Left ventricle myocardium superior (tissue), 1 donor: ENCODE measurements at regions not wholly inside any gene's neighbourhood (a gene's known extent, or its start where the extent isn't known, plus 50 kb on each side); places are given as distances from the start of the nearest gene placed in this dataset.

Source experiments
- ATAC-seq: fragments of 200-7000 bp; cut with Tn5 transposase; one replicate; pipeline ENCODE4 v1.9.1; 2020; ENCODE audit warnings: mild to moderate bottlenecking, moderate library complexity
- DNase-seq: peaks from one replicate; pipeline ENCODE4 v3.0.0-alpha.2; 2020
- intact Hi-C: fragments of 100-400 bp; cut with micrococcal nuclease; formaldehyde crosslinking; loops from one replicate; pipeline ENCODE4 v1.11.0; 2022
- donor health status: DM: no; HTN: yes; CAD: no; lungs with severe emphysema.

DNA sequence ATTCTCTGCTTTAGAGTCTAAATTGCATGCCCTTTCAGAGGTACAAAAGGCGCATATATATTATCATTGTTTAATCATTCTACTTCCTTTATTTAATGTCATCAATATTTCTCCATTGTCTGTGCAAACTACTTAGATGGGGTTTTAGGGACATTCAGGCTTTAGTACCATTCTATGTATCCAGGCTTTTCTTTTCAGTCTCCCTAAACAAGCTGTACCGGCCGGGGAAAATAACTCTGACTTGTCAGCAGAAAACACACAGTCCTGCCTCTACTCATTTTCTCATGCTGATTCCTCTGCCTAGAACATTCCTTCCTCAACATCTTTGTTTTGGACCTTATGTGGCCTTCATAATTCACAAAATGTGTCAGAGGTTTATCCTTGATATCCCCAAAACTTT lies 392.1 kb upstream of the DAB2 start:
- intact Hi-C loops = no loop called here
- DNase-seq (no peak), ATAC-seq (no peak)

DNA sequence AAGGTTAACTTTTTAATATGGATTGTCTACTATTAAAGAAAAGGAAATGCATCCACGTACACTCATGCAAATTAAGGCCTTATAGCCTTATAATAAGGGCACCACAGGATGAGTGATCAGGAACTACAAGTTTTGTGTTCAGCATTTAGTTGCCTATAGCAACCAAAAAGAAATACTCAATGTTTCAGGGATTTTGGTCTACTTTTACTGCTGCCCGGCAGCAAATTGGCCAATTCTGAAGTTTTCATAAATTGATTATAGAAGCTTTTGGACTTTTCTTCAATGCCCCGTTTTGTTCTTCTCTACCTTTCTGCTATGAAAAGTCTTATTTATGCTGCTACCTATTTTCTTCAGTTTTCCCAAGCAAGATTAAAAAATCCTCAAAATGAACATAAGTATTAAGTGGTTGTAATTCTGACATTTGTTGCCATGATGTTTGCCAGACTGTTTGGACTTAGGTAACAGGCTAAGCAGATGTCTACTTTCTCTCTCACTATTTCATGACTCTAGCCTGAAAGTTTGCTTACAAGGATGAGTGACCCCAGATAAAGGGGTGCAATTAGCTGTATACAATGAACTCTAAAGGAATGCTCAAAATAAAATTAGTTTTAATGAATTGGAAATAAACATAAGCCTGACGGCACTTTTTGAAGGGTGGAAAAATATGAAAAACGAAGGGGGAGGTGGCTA lies 391.5 kb upstream of the DAB2 start:
- no peak for DNase-seq
- intact Hi-C loops = no loop called here
- ATAC-seq = no peak

DNA sequence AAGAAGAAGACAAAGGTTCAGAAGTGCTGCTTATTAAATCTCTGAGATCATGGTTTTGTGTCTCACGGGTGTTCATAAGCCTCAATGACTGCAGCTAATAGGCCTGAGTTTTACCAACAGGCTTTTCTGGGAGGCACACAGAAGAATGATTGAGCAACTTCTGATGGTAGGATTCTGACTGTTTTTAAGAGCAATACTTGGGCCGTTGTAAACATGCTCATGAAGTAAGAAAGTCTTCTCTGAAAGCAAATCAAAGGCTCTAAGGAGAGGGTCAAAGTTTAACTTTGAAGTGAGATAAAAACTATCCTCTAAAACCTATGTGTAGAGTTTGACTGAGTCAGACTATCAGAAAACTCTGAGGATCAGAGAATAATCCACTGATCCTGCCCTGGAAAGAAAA lies 390.9 kb upstream of the DAB2 start:
- intact Hi-C loops = no loop called here
- no peak for DNase-seq
- ATAC-seq = no peak

DNA sequence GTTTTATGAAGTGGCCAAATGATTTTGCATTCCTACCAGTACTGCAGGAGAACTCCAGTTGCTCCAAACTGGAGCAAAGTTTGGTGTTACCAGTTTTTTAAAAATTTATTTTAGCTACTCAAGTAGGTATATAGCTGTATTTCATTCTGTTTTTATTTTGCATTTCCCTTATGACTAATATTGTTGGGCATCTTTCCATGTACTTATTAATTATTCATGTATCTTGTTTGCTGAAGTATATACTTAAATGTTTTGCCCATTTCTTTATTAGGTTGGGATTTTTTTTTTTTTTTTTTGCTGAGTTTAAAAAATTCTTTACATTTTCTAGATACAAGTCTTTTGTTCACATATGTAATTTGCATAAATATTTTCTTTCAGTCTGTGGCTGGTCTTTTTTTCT lies 386.6 kb upstream of the DAB2 start:
- intact Hi-C loops = no loop called here
- no peak for ATAC-seq
- DNase-seq = no peak

DNA sequence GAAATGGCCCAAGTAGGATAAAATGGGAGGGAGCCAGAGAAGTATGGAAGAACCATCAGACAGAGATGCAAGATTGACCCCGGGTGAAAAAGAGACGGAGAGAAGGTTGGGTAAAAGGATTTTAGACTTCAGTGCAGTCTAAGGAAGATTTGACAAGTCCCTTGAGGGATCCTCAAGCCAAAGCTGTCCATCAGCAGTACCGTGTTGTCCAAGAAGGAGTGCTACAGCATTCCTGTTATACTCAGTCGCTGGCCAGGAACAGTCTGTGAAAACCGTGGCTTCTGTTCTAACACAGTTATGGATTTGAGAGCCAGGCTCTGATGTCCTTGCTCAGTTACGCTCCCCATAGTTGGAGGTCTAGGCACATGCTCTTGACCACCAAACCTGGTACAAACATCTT lies 383.9 kb upstream of the DAB2 start:
- intact Hi-C loops = no loop called here
- ATAC-seq (no peak), DNase-seq (no peak)

DNA sequence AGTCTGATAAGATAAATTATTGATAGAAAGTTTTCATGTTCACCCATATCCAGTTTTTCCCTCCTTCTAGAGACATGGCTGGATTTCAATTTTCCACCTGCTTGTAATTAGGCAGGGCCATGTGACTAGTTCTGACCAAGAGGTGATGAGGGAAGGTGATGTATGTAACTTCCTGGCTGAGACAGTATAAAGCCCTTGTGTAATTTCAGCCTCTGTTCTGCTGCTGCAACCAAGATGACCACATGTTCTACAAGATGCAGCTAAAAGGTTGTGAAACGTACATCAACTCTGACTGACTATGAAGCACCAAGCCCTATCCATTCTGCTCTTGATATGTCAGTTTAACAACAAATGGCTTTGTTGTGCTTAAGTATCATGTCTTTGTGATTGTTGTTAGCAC lies 376.5 kb upstream of the DAB2 start:
- DNase-seq = no peak
- ATAC-seq = no peak
- intact Hi-C loops = no loop called here

DNA sequence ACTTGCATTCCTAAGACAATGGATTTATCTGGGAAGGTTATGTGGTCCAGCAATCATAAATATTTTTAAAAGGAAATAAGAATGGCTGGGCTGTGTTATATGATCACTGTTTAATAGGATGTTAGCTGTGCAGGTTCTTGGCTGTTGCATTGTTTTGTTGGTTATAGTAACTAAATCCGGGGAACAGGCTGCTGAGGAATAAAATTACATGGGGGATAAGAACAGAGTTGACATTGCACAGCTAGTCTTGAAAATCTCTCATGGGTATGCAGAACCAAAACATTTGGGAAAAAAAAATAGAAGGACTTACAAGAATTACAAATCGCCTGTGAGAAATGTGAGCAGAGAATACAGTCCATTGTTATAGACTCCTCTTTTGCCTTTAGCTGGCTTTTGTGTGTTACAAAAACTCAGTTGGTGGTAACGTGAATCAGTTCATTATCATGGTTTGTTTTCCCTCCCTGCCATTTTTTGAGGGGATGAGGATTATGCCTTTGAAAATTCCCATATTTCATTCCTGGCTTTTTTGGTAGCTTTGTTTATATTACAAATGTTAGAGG lies 375.3 kb upstream of the DAB2 start:
- no peak for ATAC-seq
- no peak for DNase-seq
- intact Hi-C loops = no loop called here

DNA sequence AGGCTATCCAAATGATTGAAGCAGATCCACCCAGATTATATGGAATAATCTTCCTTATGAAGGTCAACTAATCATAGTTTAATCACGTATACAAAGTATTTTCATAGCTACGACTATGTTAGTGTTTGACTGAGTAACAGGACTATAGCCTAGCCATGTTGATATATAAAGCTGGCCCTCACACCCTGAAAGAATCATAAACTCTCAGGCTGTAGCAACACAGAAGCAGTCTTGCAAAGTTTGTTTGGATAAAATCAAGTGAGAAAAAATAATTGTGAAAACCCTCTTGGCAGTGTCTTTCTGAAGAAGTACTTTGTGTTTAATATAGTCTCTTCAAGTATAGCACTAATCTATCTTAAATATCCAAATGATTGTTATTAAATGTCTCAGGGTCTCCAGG lies 374.5 kb upstream of the DAB2 start:
- ATAC-seq = no peak
- no peak for DNase-seq
- intact Hi-C loops = no loop called here

DNA sequence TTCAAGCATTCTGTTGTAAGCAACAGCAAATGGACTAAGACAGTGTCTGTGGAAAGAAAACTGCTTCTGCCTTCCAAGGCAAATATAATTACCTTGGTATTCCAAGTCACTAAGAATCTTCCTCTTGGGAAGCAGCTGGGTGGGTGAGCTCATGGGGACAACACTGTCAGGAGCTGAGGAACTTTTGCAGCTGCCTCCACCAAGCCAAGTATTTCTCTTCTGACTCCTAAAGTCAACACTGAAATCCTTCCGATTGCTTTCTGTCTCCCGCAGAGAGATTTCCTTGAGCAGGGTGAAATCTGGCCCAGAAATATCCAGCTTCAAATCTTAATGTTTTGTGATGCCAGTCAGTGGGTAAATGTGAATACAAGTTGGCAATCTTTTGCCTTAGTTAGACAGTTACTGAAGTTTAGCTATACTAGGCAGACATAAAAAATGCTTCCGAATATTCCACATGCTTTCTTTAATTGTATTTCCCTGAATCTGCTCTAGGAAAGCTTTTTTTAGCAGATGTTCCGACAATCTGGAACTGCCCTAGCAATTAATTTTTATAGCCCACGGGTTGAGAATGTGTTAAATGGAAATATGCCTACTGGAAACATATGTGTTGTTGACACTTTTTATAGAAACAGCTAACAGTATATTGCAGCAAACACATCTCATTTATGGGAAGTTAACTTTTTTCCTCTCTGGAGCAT lies 369.9 kb upstream of the DAB2 start:
- DNase-seq (no peak), ATAC-seq (peak; percentile 70)
- intact Hi-C loops = no loop called here

DNA sequence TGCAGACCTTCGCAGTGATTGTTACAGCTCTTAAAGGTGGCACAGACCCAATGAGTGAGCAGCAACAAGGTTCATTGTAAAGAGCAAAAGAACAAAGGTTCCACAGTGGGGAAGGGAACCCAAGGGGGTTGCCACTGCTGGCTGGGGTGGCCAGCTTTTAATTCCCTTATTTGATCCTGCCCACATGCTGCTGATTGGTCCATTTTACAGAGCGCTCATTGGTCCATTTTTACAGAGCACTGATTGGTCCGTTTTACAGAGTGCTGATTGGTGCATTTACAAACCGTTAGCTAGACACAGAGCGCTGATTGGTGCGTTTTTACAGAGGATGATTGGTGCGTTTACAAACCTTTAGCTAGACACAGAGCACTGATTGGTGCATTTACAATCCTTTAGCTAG lies 360.6 kb upstream of the DAB2 start:
- ATAC-seq = no peak
- intact Hi-C loops = no loop called here
- no peak for DNase-seq

DNA sequence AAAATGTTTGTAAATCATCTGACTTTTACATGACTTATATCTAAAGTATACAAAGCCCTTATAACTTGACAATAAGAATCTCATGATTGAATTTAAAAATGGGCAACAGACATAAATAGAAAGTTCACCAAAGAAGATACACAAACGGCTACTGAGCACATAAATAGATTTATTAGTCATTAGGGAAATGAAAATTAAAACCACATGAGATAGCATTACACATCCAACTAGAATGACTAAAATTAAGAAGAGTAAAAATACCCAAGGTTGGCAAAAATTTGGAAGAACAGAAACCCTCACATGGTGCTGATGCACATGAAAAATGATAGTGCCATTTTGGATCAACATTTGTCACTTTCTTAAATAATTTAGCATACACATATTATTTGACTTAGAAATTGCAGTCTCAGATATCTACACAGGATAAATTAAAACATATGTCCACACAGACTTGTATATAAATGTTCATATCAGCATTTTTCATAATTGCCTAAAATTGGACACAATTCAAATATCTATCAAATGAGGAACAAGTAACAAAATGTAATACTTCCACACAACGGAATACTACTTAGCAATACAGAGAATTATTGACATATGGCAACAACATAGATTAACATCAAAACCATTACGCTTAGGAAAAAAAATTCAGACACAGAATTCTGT lies 359.1 kb upstream of the DAB2 start:
- intact Hi-C loops = no loop called here
- DNase-seq (no peak), ATAC-seq (no peak)

DNA sequence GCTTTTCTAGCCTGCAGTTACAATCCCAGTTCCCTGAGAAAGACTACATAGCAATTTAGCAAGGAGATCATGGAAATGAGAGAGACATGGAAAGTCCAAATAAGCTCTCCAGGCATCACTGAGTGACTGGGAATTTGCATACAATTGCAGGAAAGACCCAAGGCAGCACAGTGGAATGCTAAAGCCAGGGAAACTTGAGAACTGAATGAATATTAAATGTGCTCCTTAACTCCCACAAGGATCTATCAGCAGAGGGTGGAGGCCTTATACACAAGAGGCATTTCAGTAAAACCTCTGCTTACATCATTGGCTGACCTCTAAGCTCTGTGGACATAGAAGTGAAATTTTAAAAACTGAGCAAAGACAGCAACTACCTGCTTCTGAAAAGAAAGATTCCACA lies 355.6 kb upstream of the DAB2 start:
- DNase-seq (no peak), ATAC-seq (no peak)
- intact Hi-C loops = no loop called here

DNA sequence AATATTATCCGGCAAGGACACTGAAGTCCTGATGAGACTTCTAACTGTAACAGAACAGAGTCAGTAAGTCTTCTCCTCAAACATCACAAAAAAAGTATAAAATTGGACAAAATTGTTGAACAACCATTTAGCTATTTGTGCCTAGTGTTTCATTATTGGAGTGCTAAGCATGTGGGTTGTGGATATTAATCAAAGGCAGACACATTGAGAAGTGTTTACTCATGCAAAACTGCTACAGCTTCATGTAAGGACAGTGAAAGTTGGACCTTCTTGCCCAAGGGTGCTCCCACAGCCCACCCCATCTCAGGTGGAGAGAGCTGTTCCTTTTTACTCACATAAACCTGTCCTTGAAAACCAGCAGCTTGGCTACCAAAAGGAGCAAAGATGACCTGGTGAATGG lies 355.1 kb upstream of the DAB2 start:
- ATAC-seq (no peak), DNase-seq (no peak)
- intact Hi-C loops = no loop called here

DNA sequence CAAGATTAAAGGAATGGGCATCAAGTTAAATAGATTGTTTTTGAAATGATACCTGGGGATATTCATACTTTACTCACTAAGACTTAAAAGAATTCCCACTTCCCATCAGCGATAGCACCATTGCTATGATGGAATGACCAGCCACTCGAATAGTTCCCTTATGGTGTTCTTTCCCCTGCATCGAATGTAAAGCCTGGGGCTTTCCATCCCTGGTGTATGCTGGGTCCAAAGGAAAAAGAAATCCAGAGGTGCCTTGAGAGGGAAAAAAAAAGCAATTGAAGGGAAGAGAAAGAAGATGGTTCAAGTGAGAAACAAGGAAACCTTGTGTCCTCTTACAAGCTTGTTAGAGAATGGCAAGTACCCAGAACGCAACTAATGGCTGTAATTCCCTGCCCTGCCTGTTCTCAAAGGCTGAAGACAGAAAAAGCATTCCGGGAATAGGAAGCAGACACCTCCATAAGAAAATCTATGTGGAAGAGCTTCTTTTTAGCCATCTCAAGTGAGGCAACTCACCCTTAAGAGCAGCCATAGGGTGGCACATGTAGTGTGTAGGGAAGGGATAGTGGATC lies 351.1 kb upstream of the DAB2 start:
- intact Hi-C loops = no loop called here
- no peak for ATAC-seq
- no peak for DNase-seq

DNA sequence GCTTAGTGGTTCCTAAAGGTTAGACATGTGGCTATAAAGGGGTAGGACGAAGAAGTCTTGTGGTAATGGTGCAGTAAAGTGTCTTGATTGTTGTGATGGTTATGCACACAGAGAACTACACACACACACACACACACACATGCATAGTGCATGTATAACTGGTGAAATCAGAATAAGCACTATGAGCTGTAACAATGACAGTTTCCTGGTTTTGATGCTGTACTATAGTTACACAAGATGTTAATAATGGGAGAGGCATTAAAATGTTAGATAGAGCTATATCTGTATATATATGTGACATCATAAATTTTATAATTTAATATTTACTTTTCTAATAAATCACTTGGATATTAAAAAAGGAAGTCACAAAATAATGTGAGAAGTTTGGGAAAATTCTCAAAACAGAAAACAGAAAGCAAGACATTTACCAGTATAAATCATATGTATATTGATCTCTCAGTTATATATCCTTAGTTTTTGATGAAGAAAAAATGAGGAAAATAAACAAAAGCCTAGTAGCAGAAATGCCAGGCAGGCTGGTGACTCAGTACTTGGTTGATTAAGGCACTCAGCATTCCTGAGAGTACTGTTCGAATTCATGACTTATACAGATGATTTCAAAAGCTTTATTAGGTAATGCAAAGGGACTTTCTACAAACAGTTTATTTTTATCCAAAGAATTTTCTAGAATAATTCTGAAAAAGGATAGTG lies 350.5 kb upstream of the DAB2 start:
- DNase-seq = no peak
- no peak for ATAC-seq
- intact Hi-C loops = no loop called here

DNA sequence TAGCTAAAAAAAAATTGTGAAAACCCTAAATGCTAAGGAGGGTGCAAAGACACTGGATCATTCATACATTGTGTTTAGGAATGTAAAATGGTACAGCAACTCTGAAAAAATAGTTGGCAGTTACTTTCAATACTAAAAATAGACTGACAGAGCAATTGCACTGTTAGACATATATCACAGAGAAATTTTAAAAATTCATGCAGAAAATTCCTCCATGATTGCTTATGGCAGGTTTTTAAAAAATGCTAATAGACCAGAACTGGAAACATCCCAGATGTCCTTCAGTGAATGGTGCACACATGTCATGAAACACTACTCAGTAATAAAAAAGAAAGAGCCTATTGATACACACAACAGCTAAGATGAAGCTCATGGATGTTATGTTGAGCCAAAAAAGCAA lies 349.8 kb upstream of the DAB2 start:
- ATAC-seq (no peak), DNase-seq (no peak)
- intact Hi-C loops = no loop called here

DNA sequence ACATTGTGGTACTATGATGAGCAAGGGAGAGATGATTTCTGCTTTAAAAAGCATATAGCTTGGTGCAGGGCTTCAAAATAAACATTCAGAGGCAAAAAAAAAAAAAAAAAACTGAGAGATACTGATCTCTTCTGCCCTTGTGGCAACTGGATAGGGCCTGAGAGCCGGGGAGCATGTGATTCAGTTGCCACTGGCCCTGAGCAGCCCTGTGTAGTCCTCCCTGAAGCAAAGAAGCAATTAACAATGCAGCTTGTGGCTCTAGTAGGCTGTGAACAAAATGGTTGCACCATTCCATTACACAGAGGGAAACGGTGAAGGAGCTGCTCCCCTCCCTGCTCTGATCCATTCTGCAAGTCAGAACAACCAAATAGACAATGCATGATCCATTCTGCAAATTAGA lies 347.5 kb upstream of the DAB2 start:
- no peak for DNase-seq
- intact Hi-C loops = no loop called here
- ATAC-seq = no peak

DNA sequence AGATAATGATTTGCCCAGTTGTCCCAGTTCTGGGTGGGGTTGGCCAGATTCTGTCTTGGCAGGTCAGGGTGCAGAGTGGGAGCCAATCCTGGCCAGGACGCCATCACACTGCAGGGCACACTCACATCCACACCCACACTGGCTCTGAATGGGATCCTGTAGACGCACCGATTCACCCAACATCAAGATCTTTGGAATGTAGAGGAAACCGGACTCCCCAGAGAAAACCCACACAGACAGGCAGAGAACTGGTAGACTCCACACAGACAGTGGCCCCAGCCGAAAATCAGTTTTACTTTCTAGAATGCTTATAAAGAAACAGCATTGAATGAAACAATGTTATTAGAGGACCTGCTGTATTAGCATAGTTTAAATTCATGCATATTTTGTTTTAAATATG lies 343.1 kb upstream of the DAB2 start:
- DNase-seq (no peak), ATAC-seq (no peak)
- intact Hi-C loops = no loop called here

DNA sequence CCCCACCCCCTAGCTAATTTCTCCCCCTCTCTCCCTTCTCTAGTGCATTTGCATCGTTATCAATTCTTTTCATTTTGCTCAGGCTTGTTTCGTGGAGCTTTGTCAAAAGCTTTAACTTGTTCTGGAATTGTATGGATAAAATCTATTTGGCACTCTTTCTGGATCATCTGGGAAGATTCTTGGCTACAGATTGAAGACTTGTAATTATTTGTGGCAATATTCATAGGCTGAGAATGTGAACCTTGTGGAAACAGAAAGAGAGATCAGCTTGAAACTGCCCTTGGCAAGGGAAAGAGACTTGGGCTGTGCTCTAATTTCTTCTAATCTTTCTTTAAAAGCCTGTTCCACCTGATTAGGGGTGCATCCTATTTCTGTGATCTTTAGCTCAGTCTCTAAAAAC lies 340.6 kb upstream of the DAB2 start:
- ATAC-seq (no peak), DNase-seq (no peak)
- intact Hi-C loops = no loop called here

DNA sequence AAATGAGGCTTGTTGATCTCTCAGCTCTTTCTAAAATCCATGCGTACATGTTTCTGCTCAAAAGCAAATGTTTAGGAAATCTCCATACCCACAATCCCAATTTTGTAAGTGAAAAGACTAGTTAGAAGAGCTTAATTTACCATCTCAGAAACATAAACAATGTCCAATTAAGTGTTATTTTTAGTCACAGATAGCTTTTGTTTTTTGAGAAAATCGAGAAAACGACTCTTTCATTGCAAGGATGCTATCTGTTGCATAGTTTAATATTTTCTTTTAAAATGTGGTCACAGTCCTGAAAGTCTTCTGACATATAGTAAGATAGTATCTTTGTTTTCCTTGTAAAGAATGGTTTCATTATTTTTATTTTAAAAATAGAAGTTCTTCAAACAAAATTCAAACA lies 338.0 kb upstream of the DAB2 start:
- no peak for DNase-seq
- intact Hi-C loops = no loop called here
- no peak for ATAC-seq
